D721Med (cell line): ENCODE measurements at regions not wholly inside any gene's neighbourhood (a gene's known extent, or its start where the extent isn't known, plus 50 kb on each side); places are given as distances from the start of the nearest gene placed in this dataset.
A peak's percentile ranks its signal among the peaks of the same experiment; 100 is the strongest.

Experiments
- DNase-seq: peaks from one replicate; pipeline ENCODE4 v3.0.0; 2011; ENCODE audit warnings: low spot score; ENCODE audit not compliant: insufficient read length
- FAIRE-seq: peaks from 2 replicates; lab custom pipeline; 2011; peaks lifted over from hg19 to GRCh38; lab: Jason Lieb, UNC
- TF ChIP-seq, protein P1 (sequence below): IDR thresholded peaks from 2 replicates; pipeline ENCODE4 v1.5.1; 2012; ENCODE audit warnings: mild to moderate bottlenecking, control low read depth; ENCODE audit not compliant: insufficient read depth; ENCODE audit errors: missing control alignments

- TF ChIP-seq, protein P1, sequence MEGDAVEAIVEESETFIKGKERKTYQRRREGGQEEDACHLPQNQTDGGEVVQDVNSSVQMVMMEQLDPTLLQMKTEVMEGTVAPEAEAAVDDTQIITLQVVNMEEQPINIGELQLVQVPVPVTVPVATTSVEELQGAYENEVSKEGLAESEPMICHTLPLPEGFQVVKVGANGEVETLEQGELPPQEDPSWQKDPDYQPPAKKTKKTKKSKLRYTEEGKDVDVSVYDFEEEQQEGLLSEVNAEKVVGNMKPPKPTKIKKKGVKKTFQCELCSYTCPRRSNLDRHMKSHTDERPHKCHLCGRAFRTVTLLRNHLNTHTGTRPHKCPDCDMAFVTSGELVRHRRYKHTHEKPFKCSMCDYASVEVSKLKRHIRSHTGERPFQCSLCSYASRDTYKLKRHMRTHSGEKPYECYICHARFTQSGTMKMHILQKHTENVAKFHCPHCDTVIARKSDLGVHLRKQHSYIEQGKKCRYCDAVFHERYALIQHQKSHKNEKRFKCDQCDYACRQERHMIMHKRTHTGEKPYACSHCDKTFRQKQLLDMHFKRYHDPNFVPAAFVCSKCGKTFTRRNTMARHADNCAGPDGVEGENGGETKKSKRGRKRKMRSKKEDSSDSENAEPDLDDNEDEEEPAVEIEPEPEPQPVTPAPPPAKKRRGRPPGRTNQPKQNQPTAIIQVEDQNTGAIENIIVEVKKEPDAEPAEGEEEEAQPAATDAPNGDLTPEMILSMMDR = no peak
- DNase-seq = no peak
- FAIRE-seq = peak; percentile 84
These were observed 554.4 kb downstream of the ARAP2 start for GRCh38 chr4:35689870-35690269.

- TF ChIP-seq, protein P1 = no peak
- peak; percentile 16 for FAIRE-seq
- DNase-seq = no peak
These were observed 554.0 kb downstream of the ARAP2 start for GRCh38 chr4:35690271-35690670.

DNA sequence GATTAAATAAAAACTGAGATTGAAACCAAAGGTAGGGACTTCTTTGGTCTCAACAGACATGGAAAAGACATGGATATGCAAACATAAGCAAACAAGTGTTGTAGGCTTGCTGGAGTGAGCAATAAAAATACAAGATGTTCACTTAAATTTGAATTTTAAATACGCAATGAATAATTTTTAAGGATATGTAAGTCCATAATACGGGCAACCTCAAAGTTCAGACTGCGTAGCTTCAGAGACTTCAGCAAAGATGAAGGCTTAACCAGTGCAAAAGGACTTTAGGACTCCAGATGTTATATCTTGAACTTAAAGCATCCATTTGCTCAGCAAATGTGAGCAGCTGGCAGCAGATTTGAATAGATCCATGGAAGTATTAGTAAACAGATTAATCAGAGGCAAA lies 549.3 kb downstream of the ARAP2 start:
- peak; percentile 92 for FAIRE-seq
- no peak for DNase-seq

GRCh38 chr4:35695421-35695820 lies 548.9 kb downstream of the ARAP2 start:
- no peak for FAIRE-seq
- TF ChIP-seq, protein P1 = no peak

More for the DNA sequence above, 549.3 kb downstream of the ARAP2 start:
- TF ChIP-seq, protein P1 = no peak

GRCh38 chr4:35697210-35697736 lies 547.0 kb downstream of the ARAP2 start:
- FAIRE-seq = no peak
- DNase-seq = no peak
- TF ChIP-seq, protein P1 = no peak

More at GRCh38 chr4:35695421-35695820, 548.9 kb downstream of the ARAP2 start:
- no peak for DNase-seq

DNA sequence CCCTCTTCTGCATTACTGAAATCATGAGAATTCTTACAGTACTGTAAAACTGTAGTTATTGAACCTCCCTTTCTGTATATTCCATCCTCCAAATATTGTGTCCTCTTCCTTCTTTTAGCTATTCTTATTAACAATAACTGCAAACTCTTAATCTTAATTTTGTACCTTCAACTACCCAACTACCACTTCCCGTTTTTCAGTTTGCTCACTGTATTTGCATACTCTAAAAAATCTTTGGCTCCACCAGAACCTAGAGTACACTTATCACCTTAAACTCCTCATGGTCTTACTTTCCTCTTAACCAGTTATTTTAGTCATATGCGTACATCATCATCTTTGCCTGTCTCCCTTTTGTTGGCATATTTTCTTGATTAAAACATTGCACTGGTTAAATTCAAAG lies 543.7 kb downstream of the ARAP2 start:
- no peak for FAIRE-seq
- DNase-seq = no peak
- TF ChIP-seq, protein P1 = no peak

- FAIRE-seq = no peak
- TF ChIP-seq, protein P1 = no peak
- DNase-seq = no peak
These were observed 535.2 kb downstream of the ARAP2 start for GRCh38 chr4:35709080-35709479.
